ENCODE measurements at regions not wholly inside any gene's neighbourhood (a gene's known extent, or its start where the extent isn't known, plus 50 kb on each side); places are given as distances from the start of the nearest gene placed in this dataset.
"Not testable (repeated sequence)": the region's sequence is repeated elsewhere in the genome, so short reads cannot be mapped to it uniquely, and the experiment has no call there.

DNA sequence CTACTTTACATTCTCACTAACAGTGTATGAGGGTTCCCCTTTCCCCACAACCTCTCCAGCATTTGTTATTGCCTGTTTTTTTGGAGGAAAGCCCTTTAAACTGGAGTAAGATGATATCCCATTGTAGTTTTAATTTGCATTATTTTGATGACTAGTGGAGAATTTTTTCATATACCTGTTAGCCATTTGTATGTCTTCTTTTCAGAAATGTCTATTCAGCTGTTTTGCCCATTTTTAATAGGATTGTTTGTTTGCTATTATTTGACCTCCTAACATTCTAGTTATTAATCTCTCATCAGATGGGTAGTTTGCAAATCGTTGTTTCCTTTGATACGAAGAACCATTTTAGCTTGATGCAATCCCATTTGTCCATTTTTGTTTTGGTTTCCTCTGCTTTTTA is 165.0 kb downstream of the GLUL start:
- Histone ChIP-seq H3K36me3 (no peaks in the 10 kb centered on the region), H3K9me3 (peaks cover 3% of the 10 kb centered on the region), H3K27me3 (no peaks in the 10 kb centered on the region), H3K27ac (no peak overlapping the region), H3K4me1 (peaks cover 5% of the 10 kb centered on the region), H3K4me3 (no peak overlapping the region)
- WGBS = 90% methylated on average over 2 of the region's 2 CpGs
- no peak for TF ChIP-seq POLR2AphosphoS5 (IDR thresholded peaks at IDR 0.05)
- TF ChIP-seq CTCF (IDR thresholded peaks at IDR 0.05) = no peak
- no peak for TF ChIP-seq EP300 (IDR thresholded peaks at IDR 0.05)
- no peak for TF ChIP-seq POLR2A (IDR thresholded peaks at IDR 0.05)
- no peak for DNase-seq (ENCODE audit: low spot score in 2 of 2)

DNA sequence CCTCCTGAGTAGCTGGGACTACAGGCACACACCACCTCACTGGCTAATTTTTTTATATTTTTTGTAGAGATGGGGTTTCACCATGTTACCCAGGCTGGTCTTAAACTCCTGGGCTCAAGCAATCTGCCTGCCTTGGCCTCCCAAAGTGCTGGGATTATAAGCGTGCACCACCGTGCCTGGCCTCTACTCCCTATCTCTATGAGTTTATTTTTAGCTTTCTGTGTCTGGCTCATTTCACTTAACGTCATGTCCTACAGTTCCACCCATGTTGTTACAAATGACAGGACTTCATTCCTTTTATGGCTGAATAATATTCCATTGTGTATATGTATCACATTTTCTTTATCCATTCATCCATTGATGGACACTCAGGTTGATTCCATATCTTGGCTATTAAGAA is 164.2 kb upstream of the ZNF648 start:
- not testable (repeated sequence) for DNase-seq (ENCODE audit: low spot score in 2 of 2); H3K27ac ChIP-seq; H3K4me3 ChIP-seq; H3K36me3 ChIP-seq; H3K9me3 ChIP-seq; H3K4me1 ChIP-seq; H3K27me3 ChIP-seq
- WGBS = 89% methylated on average over 3 of the region's 3 CpGs

GRCh38 chr1:182221990-182222389 is 160.5 kb upstream of the ZNF648 start:
- 69% methylated on average over 2 of the region's 2 CpGs for WGBS
- not testable (repeated sequence) for H3K9me3 ChIP-seq; H3K27ac ChIP-seq; H3K4me3 ChIP-seq; H3K4me1 ChIP-seq; H3K27me3 ChIP-seq; DNase-seq (ENCODE audit: low spot score in 2 of 2); H3K36me3 ChIP-seq

GRCh38 chr1:182221367-182221766 is 159.9 kb upstream of the ZNF648 start:
- DNase-seq (ENCODE audit: low spot score in 2 of 2); H3K27ac ChIP-seq; H3K27me3 ChIP-seq; H3K4me1 ChIP-seq; H3K36me3 ChIP-seq; H3K9me3 ChIP-seq; H3K4me3 ChIP-seq: not testable (repeated sequence)
- 95% methylated on average over 1 of the region's 1 CpG for WGBS

- DNase-seq (ENCODE audit: low spot score in 2 of 2) = no peak
- Histone ChIP-seq H3K4me3 (no peak overlapping the region), H3K9me3 (peaks cover 3% of the 10 kb centered on the region), H3K4me1 (peaks cover 12% of the 10 kb centered on the region), H3K27me3 (no peaks in the 10 kb centered on the region), H3K27ac (no peak overlapping the region), H3K36me3 (no peaks in the 10 kb centered on the region)
- 83% methylated on average over 2 of the region's 2 CpGs for WGBS
- TF ChIP-seq EP300 (IDR thresholded peaks at IDR 0.05) (no peak), CTCF (IDR thresholded peaks at IDR 0.05) (no peak), POLR2A (IDR thresholded peaks at IDR 0.05) (no peak), POLR2AphosphoS5 (IDR thresholded peaks at IDR 0.05) (no peak)
Measured at GRCh38 chr1:182217967-182218366, 156.5 kb upstream of the ZNF648 start.

GRCh38 chr1:182217071-182217470 is 155.6 kb upstream of the ZNF648 start:
- 98% methylated on average over 3 of the region's 3 CpGs for WGBS
- Histone ChIP-seq H3K4me3 (no peak overlapping the region), H3K4me1 (peaks cover 12% of the 10 kb centered on the region), H3K9me3 (peaks cover 3% of the 10 kb centered on the region), H3K27me3 (no peaks in the 10 kb centered on the region), H3K36me3 (no peaks in the 10 kb centered on the region), H3K27ac (no peak overlapping the region)
- no peak for DNase-seq (ENCODE audit: low spot score in 2 of 2)
- TF ChIP-seq EP300 (IDR thresholded peaks at IDR 0.05) (no peak), CTCF (IDR thresholded peaks at IDR 0.05) (no peak), POLR2AphosphoS5 (IDR thresholded peaks at IDR 0.05) (no peak), POLR2A (IDR thresholded peaks at IDR 0.05) (no peak)

DNA sequence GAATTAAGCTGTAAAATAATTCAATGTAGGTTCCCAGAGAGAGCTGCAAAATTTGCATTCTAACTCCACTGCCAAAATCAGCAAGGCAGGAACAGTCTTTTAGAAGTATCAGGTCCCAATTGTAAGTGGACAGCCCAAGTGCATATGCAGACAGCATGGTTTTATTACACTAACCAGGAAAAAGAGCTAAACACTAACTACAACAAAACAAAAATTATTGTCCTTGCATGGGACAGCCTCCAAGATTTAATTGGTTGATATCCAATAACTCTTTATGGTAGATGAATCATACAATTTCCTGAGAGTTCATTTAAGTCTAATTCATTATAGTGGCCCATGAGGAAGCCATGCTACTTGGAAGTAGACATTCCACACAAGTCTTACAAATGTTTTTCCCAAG is 154.3 kb upstream of the ZNF648 start:
- Histone ChIP-seq H3K4me1 (peaks cover 17% of the 10 kb centered on the region), H3K27me3 (no peaks in the 10 kb centered on the region), H3K36me3 (no peaks in the 10 kb centered on the region), H3K9me3 (no peaks in the 10 kb centered on the region), H3K4me3 (no peak overlapping the region), H3K27ac (no peak overlapping the region)
- no peak for TF ChIP-seq POLR2A (IDR thresholded peaks at IDR 0.05)
- no peak for TF ChIP-seq CTCF (IDR thresholded peaks at IDR 0.05)
- no peak for TF ChIP-seq POLR2AphosphoS5 (IDR thresholded peaks at IDR 0.05)
- no peak for TF ChIP-seq EP300 (IDR thresholded peaks at IDR 0.05)
- DNase-seq (ENCODE audit: low spot score in 2 of 2) = no peak
